Stimulated activated CD8-positive, alpha-beta memory T cell treated with anti-CD3 and anti-CD28 coated beads, Interleukin-12 subunit alpha, Interleukin-12 subunit beta, amount 100 ng/mL, for 1 hour (primary cell): ENCODE measurements at regions not wholly inside any gene's neighbourhood (a gene's known extent, or its start where the extent isn't known, plus 50 kb on each side); places are given as distances from the start of the nearest gene placed in this dataset.

Experiments
- DNase-seq: peaks from one replicate; pipeline ENCODE4 v3.0.0-alpha.2; 2020; ENCODE audit warnings: low read depth

DNA sequence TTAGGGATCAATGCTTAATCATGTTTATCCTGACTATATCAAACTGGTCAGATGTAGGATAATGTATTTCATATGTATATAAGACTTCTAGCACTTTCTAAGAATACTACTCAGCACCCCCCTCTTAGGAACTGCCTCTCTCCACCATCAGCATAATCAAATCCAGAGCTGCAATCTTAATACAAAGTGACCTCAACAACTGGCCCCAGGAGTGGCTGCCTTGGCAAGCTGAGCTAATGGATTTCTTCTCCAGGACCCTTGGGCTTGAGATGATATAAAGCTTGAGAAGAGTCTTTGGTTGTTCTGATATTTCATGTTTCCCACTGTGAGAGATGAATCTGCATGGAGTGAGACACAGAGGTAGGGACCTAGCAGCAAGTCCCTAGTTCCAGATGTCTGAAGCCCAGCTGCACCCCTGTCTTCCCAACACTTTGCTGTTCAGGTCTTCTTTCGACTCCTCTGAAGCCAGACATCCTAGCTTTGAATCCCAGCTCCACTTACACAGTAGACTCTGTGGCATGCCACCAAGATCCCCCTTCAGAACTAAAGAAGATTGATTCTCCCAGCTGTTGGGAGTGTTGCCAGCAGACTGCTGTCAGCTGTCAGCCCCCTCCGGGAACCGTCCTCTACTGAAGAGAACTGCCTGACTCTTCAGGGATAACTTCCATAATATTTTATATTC lies 309.3 kb upstream of the UBE2E2 start:
- no peak for DNase-seq

- no peak for DNase-seq
Measured at GRCh38 chr3:22894865-22895264, 308.3 kb upstream of the UBE2E2 start.

DNA sequence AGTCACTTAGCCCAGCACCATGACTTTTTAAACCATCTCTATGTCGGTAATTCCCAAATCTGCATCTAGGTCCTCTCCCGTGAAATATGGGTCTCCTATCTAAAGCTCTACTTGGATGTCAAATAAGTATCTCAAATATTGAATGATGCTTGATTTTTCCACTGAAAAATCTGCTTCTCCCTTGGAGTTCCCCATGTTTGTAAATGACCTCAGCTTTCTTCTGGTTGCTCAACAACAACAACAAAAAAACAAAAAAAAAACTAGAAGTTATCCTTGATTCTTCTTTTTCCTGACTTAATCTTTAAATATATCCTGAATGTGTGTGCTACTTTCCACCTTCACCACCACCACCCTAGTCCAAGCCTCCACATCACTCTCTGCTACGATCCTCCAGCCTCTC lies 307.5 kb upstream of the UBE2E2 start:
- DNase-seq, result no peak

- DNase-seq, result no peak
Measured at GRCh38 chr3:22898558-22898957, 304.6 kb upstream of the UBE2E2 start.

- no peak for DNase-seq
Measured at GRCh38 chr3:22899441-22899840, 303.7 kb upstream of the UBE2E2 start.

DNA sequence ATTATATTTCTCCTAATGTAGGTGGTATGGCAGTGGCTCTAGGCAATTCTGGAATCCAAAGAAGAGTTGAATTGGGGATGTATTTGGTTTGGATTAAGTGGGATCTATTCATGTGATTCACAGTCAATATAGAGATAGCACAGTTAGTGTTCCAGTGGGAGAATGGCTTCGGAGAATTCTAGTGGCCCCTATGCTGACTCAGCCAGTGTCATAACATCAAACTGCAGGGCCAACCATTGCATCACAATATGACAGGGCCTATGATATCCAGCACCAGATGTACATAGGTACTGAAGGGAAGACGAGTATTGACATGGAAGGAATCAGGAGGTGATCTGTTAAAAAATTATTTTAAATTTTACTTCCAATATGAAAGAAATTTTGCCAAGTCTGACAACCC lies 302.8 kb upstream of the UBE2E2 start:
- DNase-seq, result no peak

DNA sequence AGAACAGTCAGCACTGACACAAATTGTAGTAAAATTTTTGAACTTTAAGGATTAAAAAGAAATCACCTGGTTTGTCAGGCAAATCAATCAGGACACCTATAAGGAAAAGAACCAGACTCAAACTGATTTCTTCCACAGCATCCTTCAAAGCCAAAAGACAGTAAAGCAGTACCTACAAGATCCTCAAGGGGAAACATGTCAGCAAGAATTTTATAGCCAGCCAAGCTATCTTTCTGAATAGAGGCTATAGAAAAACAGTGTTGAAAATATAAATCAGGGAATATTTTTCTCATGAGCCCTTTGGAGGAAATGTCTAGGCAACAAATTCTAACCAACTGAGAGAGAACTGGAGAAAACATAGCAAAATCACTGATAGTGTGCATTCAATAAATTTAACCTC lies 301.4 kb upstream of the UBE2E2 start:
- no peak for DNase-seq

DNA sequence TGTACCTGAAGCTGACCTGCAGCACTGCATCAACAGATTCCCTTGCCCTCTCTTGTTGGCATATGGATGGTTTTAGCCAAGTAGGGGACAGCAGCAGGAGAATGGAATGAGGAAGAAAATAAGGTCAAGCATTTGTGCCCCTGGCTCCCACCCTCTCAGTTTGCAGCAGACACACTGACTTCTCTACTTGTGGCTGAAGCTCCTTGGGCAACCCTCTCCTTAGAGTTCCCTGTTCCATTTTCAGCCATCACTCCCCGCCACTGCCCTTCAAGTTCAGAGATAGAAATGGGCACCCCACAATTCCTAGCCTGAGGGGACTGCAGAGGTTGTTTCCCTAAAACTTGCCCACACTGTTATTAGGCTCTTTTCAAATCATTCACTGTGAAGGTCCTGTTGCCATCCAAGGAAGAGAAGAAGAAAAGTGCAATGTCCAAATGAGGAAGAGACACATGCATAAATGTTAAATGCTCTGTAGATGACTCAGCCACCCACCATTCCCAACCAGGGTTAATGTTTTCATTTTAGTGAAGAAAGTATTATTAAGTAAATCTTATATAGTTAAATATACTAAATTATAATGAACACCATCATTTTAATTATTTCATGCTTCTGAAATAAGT lies 295.9 kb upstream of the UBE2E2 start:
- no peak for DNase-seq

- DNase-seq, result no peak
Measured at GRCh38 chr3:22907796-22908195, 295.3 kb upstream of the UBE2E2 start.

- DNase-seq, result no peak
Measured at GRCh38 chr3:22908989-22909507, 294.1 kb upstream of the UBE2E2 start.

DNA sequence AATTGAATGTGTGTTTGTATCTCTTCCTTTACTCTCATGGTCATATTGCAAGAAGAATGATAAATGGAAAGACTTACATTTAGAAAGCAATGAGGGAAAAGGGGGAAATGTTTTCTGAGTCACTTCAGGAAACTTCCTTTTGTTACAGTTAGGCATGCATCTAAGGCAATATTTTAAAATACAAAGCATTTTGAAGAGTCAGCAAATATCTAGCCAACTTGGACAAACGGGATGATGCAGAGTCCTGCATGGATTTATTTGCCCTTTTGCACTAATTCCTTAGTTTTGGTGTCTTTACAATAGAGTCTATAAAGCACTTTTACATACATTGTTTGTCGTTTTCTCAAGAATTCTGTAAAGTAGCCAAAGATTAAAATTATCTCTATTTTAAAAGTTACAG lies 286.2 kb upstream of the UBE2E2 start:
- no peak for DNase-seq

- no peak for DNase-seq
Measured at GRCh38 chr3:22920006-22920405, 283.1 kb upstream of the UBE2E2 start.

- DNase-seq, result no peak
Measured at GRCh38 chr3:22922317-22922716, 280.8 kb upstream of the UBE2E2 start.

- no peak for DNase-seq
Measured at GRCh38 chr3:22923711-22924110, 279.4 kb upstream of the UBE2E2 start.

GRCh38 chr3:22928216-22929110 lies 274.7 kb upstream of the UBE2E2 start:
- no peak for DNase-seq

GRCh38 chr3:22933051-22933840 lies 269.9 kb upstream of the UBE2E2 start:
- no peak for DNase-seq

DNA sequence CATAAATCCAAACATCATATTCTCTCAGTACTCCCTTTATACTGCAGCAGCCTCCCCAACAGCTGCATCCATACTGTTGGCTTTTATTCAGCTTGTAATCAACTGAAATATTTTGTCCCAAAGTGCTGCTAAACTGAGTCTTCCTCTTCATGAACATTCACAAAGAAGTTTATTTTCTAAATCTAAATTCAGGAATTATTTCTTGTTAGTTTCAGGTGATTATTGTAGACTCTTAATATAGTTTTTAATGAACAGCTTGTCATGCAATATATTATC lies 269.3 kb upstream of the UBE2E2 start:
- DNase-seq, result no peak

- DNase-seq, result no peak
Measured at GRCh38 chr3:22935040-22935439, 268.1 kb upstream of the UBE2E2 start.

GRCh38 chr3:22937536-22937935 lies 265.6 kb upstream of the UBE2E2 start:
- no peak for DNase-seq

DNA sequence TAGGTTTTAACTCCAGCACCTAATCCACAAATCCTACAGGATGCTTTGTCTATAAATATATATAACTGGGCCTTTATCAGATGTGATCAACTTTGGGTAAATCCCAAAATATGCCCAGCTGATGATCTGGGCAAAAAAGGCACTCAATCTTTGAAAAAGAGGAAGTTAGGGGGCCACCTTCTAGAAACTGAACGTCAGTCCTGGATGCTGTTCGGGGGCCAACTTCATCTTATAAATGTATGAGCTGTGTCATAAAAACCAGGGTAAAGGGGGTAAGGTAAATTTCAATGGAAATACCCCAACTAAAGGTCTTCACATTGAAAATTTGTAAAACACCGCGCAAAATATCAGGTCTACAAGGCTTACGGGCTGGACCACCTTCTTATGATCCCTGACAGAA lies 264.4 kb upstream of the UBE2E2 start:
- DNase-seq, result no peak

- DNase-seq, result no peak
Measured at GRCh38 chr3:22939349-22939748, 263.8 kb upstream of the UBE2E2 start.

GRCh38 chr3:22940285-22940684 lies 262.8 kb upstream of the UBE2E2 start:
- no peak for DNase-seq
